HEK293 (cell line): ENCODE measurements at regions not wholly inside any gene's neighbourhood (a gene's known extent, or its start where the extent isn't known, plus 50 kb on each side); places are given as distances from the start of the nearest gene placed in this dataset.

Experiments used
- CTCF ChIA-PET: fragments of 350-600 bp; formaldehyde crosslinking; extraction: SDS; loops from one replicate; lab custom pipeline; 2021; ENCODE audit warnings: antibody characterized with exemption; lab: Yijun Ruan, JAX
- POLR2A ChIA-PET: fragments of 300-600 bp; formaldehyde crosslinking; extraction: SDS; loops from one replicate; lab custom pipeline; 2020; ENCODE audit warnings: antibody characterized with exemption, inconsistent platforms; lab: Yijun Ruan, JAX
- H3K27ac ChIP-seq: fragments of 200-500 bp; sonication (Bioruptor generic); 2 replicates; pipeline ENCODE4 v1.5.1; 2014; ENCODE audit warnings: low read depth, low read length, control low read depth, inconsistent platforms; ENCODE audit errors: extremely low read depth
- H3K36me3 ChIP-seq, 2 experiments: fragments of 200-500 bp in 1 of 2; sonication (Bioruptor generic) in 1 of 2; 1 replicate in 1 of 2; 2 replicates in 1 of 2; pipeline ENCODE4 v1.5.1; 2014 to 2017; ENCODE audit warnings: inconsistent platforms in 2 of 2, low read length in 2 of 2; ENCODE audit not compliant: control insufficient read depth in 2 of 2, insufficient read depth in 1 of 2
- H3K4me1 ChIP-seq: fragments of 200-500 bp; sonication (Bioruptor generic); 2 replicates; pipeline ENCODE4 v1.5.1; 2014; ENCODE audit warnings: mild to moderate bottlenecking, low read length, inconsistent platforms; ENCODE audit not compliant: control insufficient read depth, insufficient read depth
- H3K4me3 ChIP-seq: 2 replicates; pipeline ENCODE4 v1.5.1; 2011; ENCODE audit warnings: low read depth, mild to moderate bottlenecking, control low read depth, low read length, moderate library complexity
- H3K9me3 ChIP-seq: fragments of 200-500 bp; sonication (Bioruptor generic); 2 replicates; pipeline ENCODE4 v1.5.1; 2014; ENCODE audit warnings: low read depth, low read length, inconsistent platforms; ENCODE audit not compliant: control insufficient read depth, insufficient read depth
- BCL6B ChIP-seq: fragments of 450-650 bp; formaldehyde crosslinking; IDR thresholded peaks from 2 replicates; pipeline ENCODE4 v1.5.1; 2017; ENCODE audit warnings: missing biosample characterization, missing genetic modification characterization
- ELK4 ChIP-seq: IDR thresholded peaks from 2 replicates; pipeline ENCODE4 v1.6.1; 2011; ENCODE audit warnings: mild to moderate bottlenecking, low read depth, low read length, borderline replicate concordance
- GLIS1 ChIP-seq: fragments of 450-650 bp; formaldehyde crosslinking; IDR thresholded peaks from 2 replicates; pipeline ENCODE4 v1.5.1; 2016; ENCODE audit warnings: missing biosample characterization, missing genetic modification characterization
- INSM2 ChIP-seq: fragments of 450-650 bp; formaldehyde crosslinking; IDR thresholded peaks from 2 replicates; pipeline ENCODE4 v1.5.1; 2016; ENCODE audit warnings: missing biosample characterization, missing genetic modification characterization
- SP2 ChIP-seq: fragments of 450-650 bp; formaldehyde crosslinking; IDR thresholded peaks from 2 replicates; pipeline ENCODE4 v1.5.1; 2016; ENCODE audit warnings: missing biosample characterization, missing genetic modification characterization
- YY2 ChIP-seq: fragments of 450-650 bp; formaldehyde crosslinking; IDR thresholded peaks from 2 replicates; pipeline ENCODE4 v1.5.1; 2016; ENCODE audit warnings: missing biosample characterization, missing genetic modification characterization
- ZBTB11 ChIP-seq: fragments of 450-650 bp; formaldehyde crosslinking; conservative IDR thresholded peaks from 2 replicates; pipeline ENCODE4 v1.5.1; 2016; ENCODE audit warnings: low read depth, missing biosample characterization, missing genetic modification characterization
- ZBTB44 ChIP-seq: fragments of 450-650 bp; IDR thresholded peaks from 2 replicates; pipeline ENCODE4 v1.5.1; 2018; ENCODE audit warnings: missing biosample characterization, mild to moderate bottlenecking, missing genetic modification characterization
- ZBTB7A ChIP-seq: fragments of 450-650 bp; formaldehyde crosslinking; IDR thresholded peaks from 2 replicates; pipeline ENCODE4 v1.5.1; 2016; ENCODE audit warnings: low read depth, missing biosample characterization, missing genetic modification characterization
- ZFP3 ChIP-seq: fragments of 450-650 bp; formaldehyde crosslinking; IDR thresholded peaks from 2 replicates; pipeline ENCODE4 v1.5.1; 2016; ENCODE audit warnings: low read depth, missing biosample characterization, missing genetic modification characterization
- ZNF174 ChIP-seq: fragments of 450-650 bp; formaldehyde crosslinking; IDR thresholded peaks from 2 replicates; pipeline ENCODE4 v1.5.0; 2017; ENCODE audit warnings: missing biosample characterization, mild to moderate bottlenecking, missing genetic modification characterization
- ZNF184 ChIP-seq: fragments of 450-650 bp; IDR thresholded peaks from 2 replicates; pipeline ENCODE4 v1.5.1; 2018; ENCODE audit warnings: missing biosample characterization, mild to moderate bottlenecking, missing genetic modification characterization
- ZNF248 ChIP-seq: fragments of 450-650 bp; formaldehyde crosslinking; IDR thresholded peaks from 2 replicates; pipeline ENCODE4 v1.5.1; 2017; ENCODE audit warnings: missing biosample characterization, missing genetic modification characterization
- ZNF26 ChIP-seq: fragments of 450-650 bp; formaldehyde crosslinking; IDR thresholded peaks from 2 replicates; pipeline ENCODE4 v1.5.1; 2016; ENCODE audit warnings: missing biosample characterization, missing genetic modification characterization
- ZNF311 ChIP-seq: fragments of 450-650 bp; formaldehyde crosslinking; IDR thresholded peaks from 2 replicates; pipeline ENCODE4 v1.5.1; 2017; ENCODE audit warnings: missing biosample characterization, missing genetic modification characterization, borderline replicate concordance
- ZNF362 ChIP-seq: fragments of 450-650 bp; formaldehyde crosslinking; IDR thresholded peaks from 2 replicates; pipeline ENCODE4 v1.5.1; 2016; ENCODE audit warnings: missing biosample characterization, missing genetic modification characterization
- ZNF416 ChIP-seq: fragments of 450-650 bp; formaldehyde crosslinking; IDR thresholded peaks from 2 replicates; pipeline ENCODE4 v1.5.1; 2016; ENCODE audit warnings: missing biosample characterization, missing genetic modification characterization
- ZNF549 ChIP-seq: fragments of 450-650 bp; IDR thresholded peaks from 2 replicates; pipeline ENCODE4 v1.5.1; 2018; ENCODE audit warnings: missing biosample characterization, missing genetic modification characterization, mild to moderate bottlenecking, inconsistent platforms, moderate library complexity
- ZNF585B ChIP-seq: fragments of 450-650 bp; formaldehyde crosslinking; IDR thresholded peaks from 2 replicates; pipeline ENCODE4 v1.5.1; 2016; ENCODE audit warnings: missing biosample characterization, missing genetic modification characterization
- ZNF626 ChIP-seq: fragments of 450-650 bp; sonication (Bioruptor Pico); formaldehyde crosslinking; IDR thresholded peaks from 2 replicates; pipeline ENCODE4 v1.5.1; 2018; ENCODE audit warnings: missing biosample characterization, missing genetic modification characterization, inconsistent platforms
- ZNF670 ChIP-seq: fragments of 450-650 bp; formaldehyde crosslinking; IDR thresholded peaks from 2 replicates; pipeline ENCODE4 v1.5.1; 2016; ENCODE audit warnings: missing biosample characterization, missing genetic modification characterization, low read depth
- ZNF777 ChIP-seq: fragments of 450-650 bp; formaldehyde crosslinking; IDR thresholded peaks from 2 replicates; pipeline ENCODE4 v1.5.1; 2017; ENCODE audit warnings: missing biosample characterization, missing genetic modification characterization, borderline replicate concordance

GRCh38 chr10:125227546-125227945 lies 67.2 kb upstream of the CTBP2 start (continued):
- TF ChIP-seq ZNF26 (tag by site-specific recombination) (no peak), YY2 (no peak), ZBTB44 (no peak), ZNF585B (tag by site-specific recombination) (no peak), ZNF777 (tag by site-specific recombination) (no peak), ZBTB7A (tag by site-specific recombination) (no peak), INSM2 (tag by site-specific recombination) (no peak), ZNF670 (tag by site-specific recombination) (no peak), GLIS1 (tag by site-specific recombination) (no peak), SP2 (tag by site-specific recombination) (no peak)

- H3K27ac ChIP-seq: no peak overlapping the region
- TF ChIP-seq ZNF174 (tag by site-specific recombination) (no peak), ZNF184 (tag by site-specific recombination) (no peak), ZNF311 (tag by site-specific recombination) (no peak), BCL6B (tag by site-specific recombination) (no peak), ZBTB11 (tag by site-specific recombination) (no peak), ELK4 (no peak), ZFP3 (no peak), ZNF670 (tag by site-specific recombination) (no peak), ZNF362 (tag by site-specific recombination) (no peak), ZNF416 (tag by site-specific recombination) (no peak), ZNF248 (tag by site-specific recombination) (no peak), ZNF549 (no peak), ZNF626 (tag by site-specific recombination) (no peak)
- no peaks in the 10 kb centered on the region for H3K4me1 ChIP-seq
- H3K9me3 ChIP-seq: no peaks in the 10 kb centered on the region
- H3K36me3 ChIP-seq: no peaks in the 10 kb centered on the region
- H3K4me3 ChIP-seq: no peak overlapping the region
- ChIA-PET POLR2A (no interaction called here), CTCF (no interaction called here)
These were observed 66.5 kb upstream of the CTBP2 start for GRCh38 chr10:125226823-125227222.
